Testis (tissue), 2 donors: ENCODE measurements at regions not wholly inside any gene's neighbourhood (a gene's known extent, or its start where the extent isn't known, plus 50 kb on each side); places are given as distances from the start of the nearest gene placed in this dataset.
"Not testable (repeated sequence)": the region's sequence is repeated elsewhere in the genome, so short reads cannot be mapped to it uniquely, and the experiment has no call there.

Experiments used
- DNase-seq: peaks from one replicate; pipeline ENCODE4 v3.0.0-alpha.2; 2019
- H3K27ac ChIP-seq, 2 donors: fragments of 200-600 bp; sonication (generic); one replicate each; pipeline ENCODE4 v1.5.1; 2019
- H3K27me3 ChIP-seq: fragments of 200-600 bp; sonication (generic); one replicate; pipeline ENCODE4 v1.5.1; 2019
- H3K36me3 ChIP-seq: fragments of 200-600 bp; sonication (generic); one replicate; pipeline ENCODE4 v1.5.1; 2017; ENCODE audit warnings: low read depth; ENCODE audit errors: missing control alignments
- H3K4me1 ChIP-seq: fragments of 200-600 bp; sonication (generic); one replicate; pipeline ENCODE4 v1.5.1; 2019
- H3K4me3 ChIP-seq, 2 donors: fragments of 200-600 bp; sonication (generic); one replicate each; pipeline ENCODE4 v1.5.1; 2017 to 2019
- H3K9me3 ChIP-seq: fragments of 200-600 bp; sonication (generic); one replicate; pipeline ENCODE4 v1.5.1; 2017
- CTCF ChIP-seq, 3 experiments: fragments of 450-650 bp in 2 of 3; fragments of 200-600 bp in 1 of 3; sonication (generic) in 1 of 3; IDR thresholded peaks; one replicate each; pipeline ENCODE4 v1.5.1; 2016 to 2019; ENCODE audit warnings: antibody characterized with exemption in 3 of 3, mild to moderate bottlenecking in 2 of 3, moderate library complexity in 1 of 3
- POLR2A ChIP-seq: fragments of 450-650 bp; IDR thresholded peaks from one replicate; pipeline ENCODE4 v1.6.1; 2017; ENCODE audit warnings: antibody characterized with exemption, mild to moderate bottlenecking, moderate library complexity
- WGBS, 2 donors: methylation state at CpG; one replicate each; pipeline ENCODE4 v1.1.5; 2018; 5-methylcytosine and 5-hydroxymethylcytosine counted together
- intact Hi-C: fragments of 100-400 bp; cut with DNase I; formaldehyde crosslinking; loops from one replicate; pipeline ENCODE4 v1.15.1; 2023; ENCODE audit warnings: low total_unique reads

- no peak for DNase-seq
- intact Hi-C loops, result no loop called here
- Histone ChIP-seq H3K4me1 (no peaks in the 10 kb centered on the region), H3K36me3 (no peaks in the 10 kb centered on the region), H3K27ac (no peak overlapping the region), H3K9me3 (no peaks in the 10 kb centered on the region), H3K27me3 (no peaks in the 10 kb centered on the region), H3K4me3 (no peak overlapping the region)
- 91 to 95% methylated on average over 1 of the region's 1 CpG for WGBS, 2 donors
- TF ChIP-seq POLR2A (no peak), CTCF (IDR thresholded peaks at IDR 0.05) (no peak)
Observed at GRCh38 chr5:89673019-89673418, 736.5 kb downstream of the CETN3 start.

- H3K27me3 ChIP-seq, result no peaks in the 10 kb centered on the region
- no peak overlapping the region for H3K4me3 ChIP-seq
- intact Hi-C loops, result no loop called here
- TF ChIP-seq CTCF (IDR thresholded peaks at IDR 0.05) (no peak), POLR2A (no peak)
- no peaks in the 10 kb centered on the region for H3K4me1 ChIP-seq
- no peak for DNase-seq
- WGBS, 2 donors, result 74 to 81% methylated on average over 3 of the region's 3 CpGs
- H3K36me3 ChIP-seq, result no peaks in the 10 kb centered on the region
- no peak overlapping the region for H3K27ac ChIP-seq
- no peaks in the 10 kb centered on the region for H3K9me3 ChIP-seq
Observed at GRCh38 chr5:89668821-89669220, 740.7 kb downstream of the CETN3 start.

- Histone ChIP-seq H3K36me3 (no peaks in the 10 kb centered on the region), H3K4me1 (no peaks in the 10 kb centered on the region), H3K27me3 (no peaks in the 10 kb centered on the region), H3K4me3 (no peak overlapping the region), H3K9me3 (no peaks in the 10 kb centered on the region), H3K27ac (no peak overlapping the region)
- DNase-seq, result no peak
- intact Hi-C loops, result no loop called here
- TF ChIP-seq POLR2A, result no peak
- no peak for TF ChIP-seq CTCF (IDR thresholded peaks at IDR 0.05)
- WGBS, 2 donors, result 42 to 53% methylated on average over 4 of the region's 4 CpGs
Observed at GRCh38 chr5:89662499-89662898, 747.1 kb downstream of the CETN3 start.

- Histone ChIP-seq H3K27ac (no peak overlapping the region), H3K27me3 (no peaks in the 10 kb centered on the region), H3K36me3 (no peaks in the 10 kb centered on the region), H3K4me3 (no peak overlapping the region), H3K9me3 (no peaks in the 10 kb centered on the region), H3K4me1 (no peaks in the 10 kb centered on the region)
- 88 to 93% methylated on average over 4 to 5 of the region's 5 CpGs for WGBS, 2 donors
- TF ChIP-seq CTCF (IDR thresholded peaks at IDR 0.05), result no peak
- no peak for TF ChIP-seq POLR2A
- DNase-seq, result no peak
- intact Hi-C loops, result no loop called here
Observed at GRCh38 chr5:89638871-89639270, 755.9 kb upstream of the MEF2C start.

GRCh38 chr5:89634176-89634575 is 751.2 kb upstream of the MEF2C start:
- intact Hi-C loops, H3K36me3 ChIP-seq, H3K27me3 ChIP-seq, H3K4me1 ChIP-seq, H3K4me3 ChIP-seq, DNase-seq, H3K27ac ChIP-seq, H3K9me3 ChIP-seq: not testable (repeated sequence)
- WGBS, 2 donors, result 78 to 82% methylated on average over 3 of the region's 3 CpGs

- H3K27me3 ChIP-seq, intact Hi-C loops, H3K4me3 ChIP-seq, H3K9me3 ChIP-seq, H3K27ac ChIP-seq, DNase-seq, H3K36me3 ChIP-seq, H3K4me1 ChIP-seq: not testable (repeated sequence)
Observed at GRCh38 chr5:89630064-89630463, 747.1 kb upstream of the MEF2C start.
